B cell (primary cell): ENCODE measurements at regions not wholly inside any gene's neighbourhood (a gene's known extent, or its start where the extent isn't known, plus 50 kb on each side); places are given as distances from the start of the nearest gene placed in this dataset.

ENCODE experiments used
- EZH2 ChIP-seq: IDR thresholded peaks from 2 replicates; pipeline ENCODE4 v1.6.1; 2012; ENCODE audit warnings: borderline replicate concordance, low read depth, mild to moderate bottlenecking, moderate library complexity, low read length; ENCODE audit not compliant: insufficient read depth, poor library complexity, severe bottlenecking
- TF ChIP-seq, protein P1 (sequence below): fragments of 200-600 bp; IDR thresholded peaks from one replicate; pipeline ENCODE4 v1.8.0; 2022; ENCODE audit warnings: antibody characterized with exemption, mild to moderate bottlenecking

DNA sequence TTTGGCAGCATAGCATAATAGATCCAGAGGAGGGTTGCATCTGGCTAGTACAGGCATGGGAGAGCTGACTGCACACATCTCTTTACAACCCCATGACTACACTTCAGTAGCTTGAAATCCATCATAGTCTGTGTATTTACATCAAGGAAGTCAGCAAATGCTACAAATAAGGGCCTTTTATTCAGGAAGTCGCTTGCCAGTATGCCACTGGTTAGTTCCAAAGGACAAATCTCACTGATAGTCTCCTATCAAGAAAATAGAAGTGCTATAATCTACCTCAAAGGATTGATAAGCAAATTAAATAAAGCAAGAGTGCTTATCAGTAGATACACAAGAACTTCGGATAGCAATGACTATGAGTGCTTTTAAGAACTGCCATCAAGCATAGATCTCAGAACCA lies 112.7 kb downstream of the KLF12 start:
- TF ChIP-seq, protein P1, sequence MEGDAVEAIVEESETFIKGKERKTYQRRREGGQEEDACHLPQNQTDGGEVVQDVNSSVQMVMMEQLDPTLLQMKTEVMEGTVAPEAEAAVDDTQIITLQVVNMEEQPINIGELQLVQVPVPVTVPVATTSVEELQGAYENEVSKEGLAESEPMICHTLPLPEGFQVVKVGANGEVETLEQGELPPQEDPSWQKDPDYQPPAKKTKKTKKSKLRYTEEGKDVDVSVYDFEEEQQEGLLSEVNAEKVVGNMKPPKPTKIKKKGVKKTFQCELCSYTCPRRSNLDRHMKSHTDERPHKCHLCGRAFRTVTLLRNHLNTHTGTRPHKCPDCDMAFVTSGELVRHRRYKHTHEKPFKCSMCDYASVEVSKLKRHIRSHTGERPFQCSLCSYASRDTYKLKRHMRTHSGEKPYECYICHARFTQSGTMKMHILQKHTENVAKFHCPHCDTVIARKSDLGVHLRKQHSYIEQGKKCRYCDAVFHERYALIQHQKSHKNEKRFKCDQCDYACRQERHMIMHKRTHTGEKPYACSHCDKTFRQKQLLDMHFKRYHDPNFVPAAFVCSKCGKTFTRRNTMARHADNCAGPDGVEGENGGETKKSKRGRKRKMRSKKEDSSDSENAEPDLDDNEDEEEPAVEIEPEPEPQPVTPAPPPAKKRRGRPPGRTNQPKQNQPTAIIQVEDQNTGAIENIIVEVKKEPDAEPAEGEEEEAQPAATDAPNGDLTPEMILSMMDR, result no peak
- no peak for TF ChIP-seq EZH2
